GM12874 (cell line): ENCODE measurements at regions not wholly inside any gene's neighbourhood (a gene's known extent, or its start where the extent isn't known, plus 50 kb on each side); places are given as distances from the start of the nearest gene placed in this dataset.

Experiments used
- TF ChIP-seq, protein P1 (sequence below): IDR thresholded peaks from 2 replicates; pipeline ENCODE4 v1.5.1; 2011; ENCODE audit warnings: low read depth, mild to moderate bottlenecking, control low read depth, low read length, moderate library complexity; ENCODE audit not compliant: insufficient read depth

- TF ChIP-seq, protein P1, sequence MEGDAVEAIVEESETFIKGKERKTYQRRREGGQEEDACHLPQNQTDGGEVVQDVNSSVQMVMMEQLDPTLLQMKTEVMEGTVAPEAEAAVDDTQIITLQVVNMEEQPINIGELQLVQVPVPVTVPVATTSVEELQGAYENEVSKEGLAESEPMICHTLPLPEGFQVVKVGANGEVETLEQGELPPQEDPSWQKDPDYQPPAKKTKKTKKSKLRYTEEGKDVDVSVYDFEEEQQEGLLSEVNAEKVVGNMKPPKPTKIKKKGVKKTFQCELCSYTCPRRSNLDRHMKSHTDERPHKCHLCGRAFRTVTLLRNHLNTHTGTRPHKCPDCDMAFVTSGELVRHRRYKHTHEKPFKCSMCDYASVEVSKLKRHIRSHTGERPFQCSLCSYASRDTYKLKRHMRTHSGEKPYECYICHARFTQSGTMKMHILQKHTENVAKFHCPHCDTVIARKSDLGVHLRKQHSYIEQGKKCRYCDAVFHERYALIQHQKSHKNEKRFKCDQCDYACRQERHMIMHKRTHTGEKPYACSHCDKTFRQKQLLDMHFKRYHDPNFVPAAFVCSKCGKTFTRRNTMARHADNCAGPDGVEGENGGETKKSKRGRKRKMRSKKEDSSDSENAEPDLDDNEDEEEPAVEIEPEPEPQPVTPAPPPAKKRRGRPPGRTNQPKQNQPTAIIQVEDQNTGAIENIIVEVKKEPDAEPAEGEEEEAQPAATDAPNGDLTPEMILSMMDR: peak; percentile 22; the same call in 1 of the 2 replicates
These were observed 331.8 kb upstream of the BTBD3 start for GRCh38 chr20:11585752-11586352.

DNA sequence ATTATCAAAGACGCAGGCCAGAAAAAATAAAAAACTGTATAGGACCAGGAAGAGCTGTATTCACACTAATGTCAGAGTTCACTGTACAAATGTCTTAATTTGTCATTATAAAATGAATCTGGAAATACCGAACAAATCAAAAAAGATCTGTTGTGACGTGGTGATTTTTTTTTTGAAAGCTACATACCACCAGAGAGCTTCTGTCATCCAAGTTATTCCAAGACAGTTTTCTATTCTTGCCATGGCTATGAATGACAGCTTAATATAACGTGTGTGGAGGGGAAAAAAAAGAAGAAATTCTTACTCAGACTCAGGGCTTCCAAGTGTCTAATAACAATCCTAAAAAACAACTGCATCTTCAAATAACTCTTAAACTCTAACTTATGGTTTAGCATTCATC is 328.8 kb upstream of the BTBD3 start:
- TF ChIP-seq, protein P1: no peak

DNA sequence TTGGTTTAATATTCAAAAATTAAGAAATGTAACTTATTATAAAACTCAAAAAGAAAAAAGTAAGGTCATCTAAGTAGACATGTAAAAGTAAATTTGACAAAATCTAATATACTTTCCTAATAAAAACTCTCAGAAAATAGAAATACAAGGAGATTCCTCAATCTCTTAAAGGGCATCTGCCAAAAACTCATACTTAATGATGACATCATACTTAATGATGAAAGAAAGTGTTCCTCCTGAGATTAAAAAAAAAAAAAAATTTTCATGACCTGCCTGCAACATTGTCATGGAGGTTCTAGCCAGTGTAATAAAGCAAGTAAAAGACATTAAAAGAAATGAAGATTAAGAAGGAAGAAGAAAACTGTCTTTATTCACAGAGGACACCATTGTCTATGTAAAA is 325.7 kb upstream of the BTBD3 start:
- TF ChIP-seq, protein P1: no peak

GRCh38 chr20:11604339-11604738 is 313.4 kb upstream of the BTBD3 start:
- TF ChIP-seq, protein P1: no peak

- TF ChIP-seq, protein P1: no peak
These were observed 310.6 kb upstream of the BTBD3 start for GRCh38 chr20:11607047-11607446.

DNA sequence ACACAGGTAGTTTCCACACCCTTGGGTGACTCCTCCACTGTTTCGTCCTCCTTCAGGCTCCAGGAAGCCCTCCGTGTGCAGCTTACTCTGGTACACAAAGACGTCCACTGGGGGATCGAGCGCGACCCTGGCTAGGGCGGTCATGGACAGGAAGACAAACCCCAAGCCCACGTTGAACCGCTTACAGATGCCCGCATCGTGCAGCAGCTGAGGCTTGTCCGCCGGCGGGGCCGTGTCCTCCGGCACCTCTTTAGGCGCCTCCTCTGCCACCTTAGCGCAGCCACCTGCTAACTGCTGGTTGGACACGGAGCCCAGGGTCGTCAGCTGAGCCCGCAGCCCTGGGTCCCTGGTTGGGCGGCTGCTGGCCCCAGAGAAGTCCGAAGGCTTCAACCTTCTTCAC is 309.0 kb upstream of the BTBD3 start:
- TF ChIP-seq, protein P1: no peak

GRCh38 chr20:11624704-11625103 is 293.0 kb upstream of the BTBD3 start:
- TF ChIP-seq, protein P1: no peak
